HG02763 (cell line): ENCODE measurements at regions not wholly inside any gene's neighbourhood (a gene's known extent, or its start where the extent isn't known, plus 50 kb on each side); places are given as distances from the start of the nearest gene placed in this dataset.

Experiments used
- ATAC-seq: cut with Tn5 transposase; IDR thresholded peaks from one replicate; pipeline ENCODE4 v1.9.1; 2021; ENCODE audit warnings: mild to moderate bottlenecking, moderate library complexity; ENCODE audit not compliant: unreplicated experiment

DNA sequence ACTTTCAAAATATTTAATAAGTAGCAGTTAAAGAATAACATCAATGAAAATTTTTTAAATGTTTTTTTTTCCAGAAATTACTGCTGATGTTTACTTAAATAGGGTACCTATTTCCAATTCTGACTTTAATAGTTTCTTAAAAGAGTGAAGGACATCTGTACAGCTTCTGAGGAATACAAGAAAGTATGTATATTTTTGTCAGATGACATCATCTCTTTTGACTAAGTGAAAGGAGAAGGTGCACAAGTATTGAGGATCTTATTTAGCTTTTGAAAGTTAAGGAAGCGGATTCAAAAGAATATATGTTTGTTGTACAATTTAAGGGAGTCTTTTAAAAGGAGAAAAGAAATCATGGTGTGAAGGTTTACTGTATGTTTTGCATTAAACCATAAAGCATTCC is 90.0 kb upstream of the SLC35B3 start:
- ATAC-seq, result no peak

DNA sequence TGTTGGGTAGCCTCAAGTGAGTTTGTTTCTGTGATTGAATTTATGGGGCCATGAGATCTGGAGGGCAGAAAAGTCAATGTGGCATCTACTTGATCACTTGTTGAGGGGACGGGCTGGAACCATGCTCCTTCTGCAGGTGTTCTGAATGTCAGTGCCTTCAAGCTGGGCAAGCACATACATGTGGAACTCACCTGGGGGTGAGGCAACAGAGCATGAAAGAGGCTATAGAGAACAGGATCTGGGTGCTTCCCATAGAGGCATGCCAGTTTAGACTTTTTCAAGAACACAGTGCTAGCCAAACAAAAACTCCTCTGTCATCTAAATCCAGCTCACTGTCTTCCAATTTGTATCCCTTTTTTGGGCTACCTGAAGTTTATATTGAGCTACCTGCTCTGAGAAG is 77.8 kb upstream of the SLC35B3 start:
- no peak for ATAC-seq

DNA sequence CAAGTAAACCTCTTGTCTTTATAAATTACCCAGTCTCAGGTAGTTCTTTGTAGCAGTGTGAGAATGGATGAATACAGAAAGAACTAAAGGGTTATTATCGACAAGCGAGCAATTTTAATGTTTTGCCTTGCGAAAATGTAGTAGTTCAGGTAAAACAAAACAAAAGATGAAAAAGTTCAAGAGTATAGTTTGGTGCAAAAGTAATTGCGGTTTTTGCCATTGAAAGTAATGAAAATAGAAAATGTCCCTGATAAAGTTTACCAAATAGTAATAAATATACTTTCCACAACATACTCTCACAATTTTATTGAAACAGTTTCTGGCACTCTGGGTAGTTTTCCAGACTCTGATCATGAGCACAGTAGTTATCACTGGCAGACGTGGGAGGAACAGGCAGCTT is 71.9 kb upstream of the SLC35B3 start:
- ATAC-seq, result no peak

DNA sequence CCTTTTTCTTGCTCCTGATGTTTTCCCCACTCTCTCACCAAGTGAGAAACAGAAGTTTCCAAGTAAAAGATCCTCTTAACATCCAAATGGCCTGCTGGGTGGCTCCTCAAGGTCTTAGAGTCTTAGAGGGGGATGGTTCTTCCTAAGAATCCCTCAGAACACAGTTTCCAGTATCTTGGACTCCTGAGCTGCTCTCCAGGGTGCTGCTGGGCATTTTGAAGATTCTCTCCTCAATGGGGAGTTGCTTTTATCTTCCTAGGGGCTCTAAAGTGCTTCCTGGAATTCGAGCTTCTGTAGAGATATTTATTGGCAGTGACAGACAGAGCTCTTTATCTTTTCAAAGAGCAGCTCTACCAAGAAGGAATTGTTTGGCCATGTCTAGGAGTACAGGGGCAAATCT is 70.8 kb upstream of the SLC35B3 start:
- no peak for ATAC-seq

DNA sequence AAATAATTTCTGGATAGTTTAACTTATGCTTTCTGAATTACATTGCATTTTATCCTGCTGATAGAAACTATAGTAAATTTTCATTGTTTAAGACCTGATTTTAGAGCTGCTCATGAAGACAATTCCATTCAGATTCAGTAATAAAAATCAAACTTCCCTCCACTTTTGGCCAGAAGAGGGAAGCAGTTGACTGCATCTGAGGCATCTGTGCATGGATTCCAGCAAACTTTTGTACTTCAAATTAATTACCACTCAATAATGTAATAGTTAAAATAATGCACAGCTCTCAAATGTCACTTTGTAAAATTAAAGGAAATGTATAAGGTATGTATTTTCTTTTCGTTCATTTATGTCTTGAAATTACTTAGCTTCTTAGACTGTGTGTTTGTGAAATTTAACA is 64.2 kb upstream of the SLC35B3 start:
- ATAC-seq, result no peak

DNA sequence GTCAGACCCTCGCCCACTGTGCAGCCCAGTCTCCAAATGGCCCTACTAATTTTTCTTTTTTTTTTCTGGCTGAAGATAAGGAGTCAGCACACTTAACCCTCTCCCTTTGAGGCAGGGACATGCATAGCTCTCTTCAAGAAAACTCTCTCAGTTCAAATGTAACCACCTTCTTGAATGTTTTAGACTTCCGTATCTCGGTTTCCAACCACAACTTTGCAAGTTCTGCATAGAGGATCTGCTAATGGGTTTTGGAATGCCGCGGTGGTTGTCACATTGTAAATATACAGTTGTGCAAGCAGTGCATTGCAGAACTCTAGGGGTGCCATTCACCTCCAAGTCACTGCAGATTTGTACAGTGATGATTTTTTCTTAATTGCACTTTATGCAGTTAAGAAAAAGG is 59.4 kb upstream of the SLC35B3 start:
- no peak for ATAC-seq

DNA sequence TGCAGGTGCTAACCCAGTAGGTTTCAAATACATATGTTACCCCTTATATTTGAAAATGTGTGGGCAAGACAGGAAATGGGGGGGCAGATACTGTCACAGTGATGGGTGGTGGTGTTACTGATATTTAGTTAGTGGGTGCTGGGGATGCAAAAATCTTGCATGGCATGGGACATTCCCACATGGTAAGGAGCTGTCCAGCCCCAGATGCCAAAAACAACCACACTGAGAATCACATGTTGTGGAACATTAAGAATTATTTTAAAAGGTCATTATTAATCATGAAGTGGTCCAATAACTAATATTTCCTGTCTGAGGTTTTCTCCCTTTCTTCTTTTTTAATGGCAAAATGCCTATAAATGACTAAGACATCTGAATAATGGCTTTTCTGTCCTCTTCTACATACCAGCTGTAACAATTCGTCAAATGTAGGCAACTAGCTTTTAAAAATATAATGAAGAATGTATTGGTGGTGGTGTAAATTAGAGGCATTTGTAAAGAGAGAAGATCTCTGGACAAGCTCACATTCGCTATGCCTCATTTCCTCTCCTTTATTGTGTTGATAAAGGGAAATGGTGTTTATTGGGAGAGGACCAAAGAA is 57.3 kb upstream of the SLC35B3 start:
- no peak for ATAC-seq
